H9 (cell line): ENCODE measurements at regions not wholly inside any gene's neighbourhood (a gene's known extent, or its start where the extent isn't known, plus 50 kb on each side); places are given as distances from the start of the nearest gene placed in this dataset.

Experiments
- DNase-seq: peaks from one replicate; pipeline ENCODE4 v3.0.0-alpha.2; 2017
- H2AFZ ChIP-seq: one replicate; pipeline ENCODE4 v1.6.1; 2013; ENCODE audit warnings: mild to moderate bottlenecking, low read length, control low read depth, moderate library complexity
- H2AK5ac ChIP-seq: 2 replicates; pipeline ENCODE4 v1.6.1; 2013; ENCODE audit warnings: low read length, control low read depth, mixed read lengths; ENCODE audit not compliant: insufficient read length
- H2BK120ac ChIP-seq: one replicate; pipeline ENCODE4 v1.6.1; 2013; ENCODE audit warnings: low read depth, mild to moderate bottlenecking, low read length, control low read depth, inconsistent platforms; ENCODE audit not compliant: poor library complexity, severe bottlenecking
- H2BK12ac ChIP-seq: 2 replicates; pipeline ENCODE4 v1.6.1; 2013; ENCODE audit warnings: low read length, control low read depth, mixed read lengths, low read depth; ENCODE audit not compliant: insufficient read length
- H2BK15ac ChIP-seq: 2 replicates; pipeline ENCODE4 v1.6.1; 2013; ENCODE audit warnings: low read depth, low read length, control low read depth
- H2BK20ac ChIP-seq: one replicate; pipeline ENCODE4 v1.6.1; 2013; ENCODE audit warnings: low read depth, mild to moderate bottlenecking, low read length, control low read depth, inconsistent platforms; ENCODE audit not compliant: poor library complexity, severe bottlenecking
- H2BK5ac ChIP-seq: 2 replicates; pipeline ENCODE4 v1.6.1; 2013; ENCODE audit warnings: low read length, control low read depth, mixed read lengths; ENCODE audit not compliant: insufficient read length
- H3K14ac ChIP-seq: 2 replicates; pipeline ENCODE4 v1.6.1; 2013; ENCODE audit warnings: low read length, control low read depth; ENCODE audit not compliant: insufficient read depth
- H3K18ac ChIP-seq: 2 replicates; pipeline ENCODE4 v1.6.1; 2013; ENCODE audit warnings: low read depth, mild to moderate bottlenecking, mixed read lengths, low read length, control low read depth; ENCODE audit not compliant: insufficient read length
- H3K23ac ChIP-seq: 2 replicates; pipeline ENCODE4 v1.6.1; 2013; ENCODE audit warnings: low read length, control low read depth, mixed read lengths, low read depth; ENCODE audit not compliant: insufficient read length
- H3K23me2 ChIP-seq: 2 replicates; pipeline ENCODE4 v1.6.1; 2013; ENCODE audit warnings: low read depth, mild to moderate bottlenecking, mixed read lengths, low read length, control low read depth; ENCODE audit not compliant: insufficient read length, poor library complexity, severe bottlenecking
- H3K27ac ChIP-seq: 2 replicates; pipeline ENCODE4 v1.5.1; 2013; ENCODE audit warnings: low read length, control low read depth, mixed read lengths, low read depth; ENCODE audit not compliant: insufficient read length
- H3K27me3 ChIP-seq: 2 replicates; pipeline ENCODE4 v1.6.1; 2013; ENCODE audit warnings: low read length, control low read depth, inconsistent platforms; ENCODE audit not compliant: insufficient read depth
- H3K4ac ChIP-seq: 2 replicates; pipeline ENCODE4 v1.6.1; 2013; ENCODE audit warnings: low read depth, mild to moderate bottlenecking, control low read depth, inconsistent platforms, low read length, moderate library complexity
- H3K4me1 ChIP-seq: 2 replicates; pipeline ENCODE4 v1.6.1; 2013; ENCODE audit warnings: low read length, control low read depth, inconsistent platforms; ENCODE audit not compliant: insufficient read depth
- H3K4me2 ChIP-seq: 2 replicates; pipeline ENCODE4 v1.6.1; 2013; ENCODE audit warnings: low read length, control low read depth, mixed read lengths; ENCODE audit not compliant: insufficient read length, insufficient read depth
- H3K56ac ChIP-seq: 2 replicates; pipeline ENCODE4 v1.6.1; 2013; ENCODE audit warnings: low read depth, mild to moderate bottlenecking, mixed read lengths, low read length, control low read depth; ENCODE audit not compliant: insufficient read length
- H3K79me1 ChIP-seq: 2 replicates; pipeline ENCODE4 v1.6.1; 2013; ENCODE audit warnings: low read depth, mild to moderate bottlenecking, moderate library complexity, low read length, control low read depth, inconsistent platforms; ENCODE audit not compliant: insufficient read depth, poor library complexity, severe bottlenecking
- H3K79me2 ChIP-seq: 2 replicates; pipeline ENCODE4 v1.6.1; 2013; ENCODE audit warnings: low read length, control low read depth, inconsistent platforms; ENCODE audit not compliant: insufficient read depth
- H3K9ac ChIP-seq: 2 replicates; pipeline ENCODE4 v1.6.1; 2013; ENCODE audit warnings: low read length, control low read depth, mixed read lengths; ENCODE audit not compliant: insufficient read length; ENCODE audit errors: extremely low read depth
- H3K9me3 ChIP-seq: one replicate; pipeline ENCODE4 v1.6.1; 2013; ENCODE audit warnings: low read depth, low read length, inconsistent platforms; ENCODE audit not compliant: control insufficient read depth
- H3T11ph ChIP-seq: one replicate; pipeline ENCODE4 v1.6.1; 2013; ENCODE audit warnings: mild to moderate bottlenecking, low read length, control low read depth, inconsistent platforms
- H4K20me1 ChIP-seq: one replicate; pipeline ENCODE4 v1.6.1; 2013; ENCODE audit not compliant: control insufficient read depth, insufficient read length, insufficient read depth
- H4K5ac ChIP-seq: 2 replicates; pipeline ENCODE4 v1.6.1; 2013; ENCODE audit warnings: low read depth, mild to moderate bottlenecking, mixed read lengths, low read length, control low read depth; ENCODE audit not compliant: insufficient read length
- H4K8ac ChIP-seq: replicated peaks from 2 replicates; pipeline ENCODE4 v1.6.1; 2013; ENCODE audit warnings: low read length, control low read depth, mixed read lengths, low read depth; ENCODE audit not compliant: insufficient read length
- H4K91ac ChIP-seq: 2 replicates; pipeline ENCODE4 v1.6.1; 2013; ENCODE audit warnings: low read depth, mild to moderate bottlenecking, moderate library complexity, mixed read lengths, low read length, control low read depth; ENCODE audit not compliant: insufficient read length
- H3K27ac Mint-ChIP-seq, 3 experiments: 2 replicates in 2 of 3; 3 replicates in 1 of 3; pipeline ENCODE4 v1.8.0; 2020 to 2021; ENCODE audit warnings: mixed read lengths in 3 of 3, mild to moderate bottlenecking in 1 of 3, moderate library complexity in 1 of 3
- H3K27me3 Mint-ChIP-seq: 2 replicates; pipeline ENCODE4 v1.8.0; 2021; ENCODE audit warnings: low read depth, mild to moderate bottlenecking, moderate library complexity, mixed read lengths
- H3K36me3 Mint-ChIP-seq, 3 experiments: 2 replicates in 2 of 3; 3 replicates in 1 of 3; pipeline ENCODE4 v1.8.0; 2020 to 2021; ENCODE audit warnings: low read depth in 3 of 3, mixed read lengths in 3 of 3; ENCODE audit not compliant: insufficient read depth in 1 of 3
- H3K4me1 Mint-ChIP-seq, 2 experiments: 2 replicates each; pipeline ENCODE4 v1.8.0; 2020; ENCODE audit warnings: mixed read lengths in 2 of 2
- H3K4me3 Mint-ChIP-seq, 2 experiments: 2 replicates in 1 of 2; 3 replicates in 1 of 2; pipeline ENCODE4 v1.8.0; 2020 to 2021; ENCODE audit warnings: mild to moderate bottlenecking in 2 of 2, mixed read lengths in 2 of 2, moderate library complexity in 1 of 2
- H3K9me3 Mint-ChIP-seq, 2 experiments: 2 replicates in 1 of 2; 3 replicates in 1 of 2; pipeline ENCODE4 v1.8.0; 2020; ENCODE audit warnings: mild to moderate bottlenecking in 2 of 2, mixed read lengths in 2 of 2, moderate library complexity in 1 of 2
- WGBS: extraction: QIAGEN DNeasy Blood & Tissue Kit; methylation state at CpG from one replicate; pipeline ENCODE4 v1.1.7; 2013; ENCODE audit warnings: missing lambda C conversion rate, low lambda C conversion rate, mixed read lengths; ENCODE audit not compliant: insufficient read length; ENCODE audit errors: extremely low coverage; 5-methylcytosine and 5-hydroxymethylcytosine counted together
- TF ChIP-seq, protein P1 (sequence below): fragments of 200-600 bp; sonication (generic); conservative IDR thresholded peaks from 3 replicates; pipeline ENCODE4 v1.8.0; 2021; ENCODE audit warnings: antibody characterized with exemption, mild to moderate bottlenecking

DNA sequence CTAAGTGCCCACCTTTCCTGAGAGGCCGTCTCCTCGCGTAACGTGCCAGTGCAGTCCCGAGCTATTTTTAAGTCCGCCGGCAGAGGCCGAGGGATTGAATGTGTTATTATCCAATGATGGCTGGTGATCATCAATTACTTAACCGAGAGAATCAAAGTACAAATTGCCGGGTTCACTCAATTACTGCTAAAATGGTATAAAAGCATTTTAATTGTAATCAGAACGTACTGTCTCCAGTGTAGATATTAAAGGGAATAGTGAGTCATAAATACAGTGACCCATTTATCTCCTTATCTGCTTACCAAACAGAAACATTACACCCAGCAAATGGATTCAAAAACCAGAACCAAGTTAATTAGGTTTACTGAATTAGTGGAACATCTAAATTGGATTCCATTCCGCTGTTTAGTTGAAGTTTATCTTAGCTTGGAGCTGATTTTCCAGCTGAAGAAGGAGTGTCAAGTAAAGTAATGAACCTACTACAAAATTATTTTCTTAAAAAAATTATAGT lies 334.9 kb downstream of the BRD1 start:
- H3K27me3 ChIP-seq = no peaks in the 10 kb centered on the region
- no peak overlapping the region for H2BK5ac ChIP-seq
- Mint-ChIP-seq H3K27me3 (no peaks in the 10 kb centered on the region), H3K4me1 (peaks cover 14 to 16% of the 10 kb centered on the region in 2 experiments), H3K27ac (0 out of 7 replicates have a peak overlapping the region, but pooled peaks of 1 of the 3 experiments have one; percentile 44), H3K4me3 (no peak overlapping the region), H3K9me3 (peaks cover 0 to 2% of the 10 kb centered on the region in 2 experiments; a peak in 1 of 5 replicates), H3K36me3 (no peaks in the 10 kb centered on the region; a peak in 2 of 7 replicates)
- H2BK20ac ChIP-seq = no peak overlapping the region
- no peak overlapping the region for H2BK120ac ChIP-seq
- H4K91ac ChIP-seq = no peak overlapping the region
- H3K23me2 ChIP-seq = no peaks in the 10 kb centered on the region
- no peak overlapping the region for H2AFZ ChIP-seq
- no peaks in the 10 kb centered on the region for H3K9me3 ChIP-seq
- H3K79me2 ChIP-seq = no peaks in the 10 kb centered on the region
- H3K27ac ChIP-seq = no peak overlapping the region
- no peak overlapping the region for H2BK15ac ChIP-seq
- WGBS = no CpG with 5 or more reads among the region's 12 CpGs
- no peaks in the 10 kb centered on the region for H4K20me1 ChIP-seq
- H3K14ac ChIP-seq = no peak overlapping the region
- H3K4me1 ChIP-seq = no peaks in the 10 kb centered on the region
- no peak overlapping the region for H4K5ac ChIP-seq
- TF ChIP-seq, protein P1, sequence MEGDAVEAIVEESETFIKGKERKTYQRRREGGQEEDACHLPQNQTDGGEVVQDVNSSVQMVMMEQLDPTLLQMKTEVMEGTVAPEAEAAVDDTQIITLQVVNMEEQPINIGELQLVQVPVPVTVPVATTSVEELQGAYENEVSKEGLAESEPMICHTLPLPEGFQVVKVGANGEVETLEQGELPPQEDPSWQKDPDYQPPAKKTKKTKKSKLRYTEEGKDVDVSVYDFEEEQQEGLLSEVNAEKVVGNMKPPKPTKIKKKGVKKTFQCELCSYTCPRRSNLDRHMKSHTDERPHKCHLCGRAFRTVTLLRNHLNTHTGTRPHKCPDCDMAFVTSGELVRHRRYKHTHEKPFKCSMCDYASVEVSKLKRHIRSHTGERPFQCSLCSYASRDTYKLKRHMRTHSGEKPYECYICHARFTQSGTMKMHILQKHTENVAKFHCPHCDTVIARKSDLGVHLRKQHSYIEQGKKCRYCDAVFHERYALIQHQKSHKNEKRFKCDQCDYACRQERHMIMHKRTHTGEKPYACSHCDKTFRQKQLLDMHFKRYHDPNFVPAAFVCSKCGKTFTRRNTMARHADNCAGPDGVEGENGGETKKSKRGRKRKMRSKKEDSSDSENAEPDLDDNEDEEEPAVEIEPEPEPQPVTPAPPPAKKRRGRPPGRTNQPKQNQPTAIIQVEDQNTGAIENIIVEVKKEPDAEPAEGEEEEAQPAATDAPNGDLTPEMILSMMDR = no peak
- no peak overlapping the region for H3K4me2 ChIP-seq
- H3K23ac ChIP-seq = no peak overlapping the region
- no peak overlapping the region for H2BK12ac ChIP-seq
- H3T11ph ChIP-seq = no peak overlapping the region
- no peak overlapping the region for H4K8ac ChIP-seq
- H3K4ac ChIP-seq = no peak overlapping the region
- H3K56ac ChIP-seq = no peak overlapping the region
- no peak overlapping the region for H2AK5ac ChIP-seq
- H3K79me1 ChIP-seq = no peaks in the 10 kb centered on the region
- no peak overlapping the region for H3K9ac ChIP-seq
- DNase-seq = no peak
- no peak overlapping the region for H3K18ac ChIP-seq
